HCT116 (cell line): ENCODE measurements at regions not wholly inside any gene's neighbourhood (a gene's known extent, or its start where the extent isn't known, plus 50 kb on each side); places are given as distances from the start of the nearest gene placed in this dataset.

Source experiments
- EZH2 ChIP-seq: fragments of 200-600 bp; sonication (generic); IDR thresholded peaks from 2 replicates; pipeline ENCODE4 v1.6.1; 2017; ENCODE audit warnings: antibody characterized with exemption, mixed run types
- FOSL1 ChIP-seq: IDR thresholded peaks from 2 replicates; pipeline ENCODE4 v1.6.1; 2012; ENCODE audit warnings: low read depth
- MAX ChIP-seq: IDR thresholded peaks from 2 replicates; pipeline ENCODE4 v1.6.1; 2012
- POLR2A ChIP-seq: IDR thresholded peaks from 2 replicates; pipeline ENCODE4 v1.7.0; 2011; ENCODE audit warnings: borderline replicate concordance; ENCODE audit not compliant: insufficient read depth, insufficient read length; ENCODE audit errors: extremely low read depth
- POLR2AphosphoS5 ChIP-seq: IDR thresholded peaks from 2 replicates; pipeline ENCODE4 v1.6.1; 2011; ENCODE audit warnings: mild to moderate bottlenecking, low read depth, low read length, moderate library complexity
- RAD21 ChIP-seq: IDR thresholded peaks from 2 replicates; pipeline ENCODE4 v1.6.1; 2012; ENCODE audit warnings: low read depth, mild to moderate bottlenecking
- TCF7L2 ChIP-seq: IDR thresholded peaks from 2 replicates; pipeline ENCODE4 v1.7.0; 2011; ENCODE audit warnings: borderline replicate concordance, inconsistent platforms; ENCODE audit not compliant: insufficient read depth, insufficient read length; ENCODE audit errors: extremely low read depth
- TF ChIP-seq, protein P1 (sequence below), 3 experiments: fragments of 200-600 bp in 1 of 3; sonication (generic) in 1 of 3; IDR thresholded peaks in 2 of 3; conservative IDR thresholded peaks in 1 of 3; 2 replicates each; pipeline ENCODE4 v1.5.1; 2012 to 2017; ENCODE audit warnings: low read depth in 2 of 3, low read length in 2 of 3, antibody characterized with exemption in 1 of 3, borderline replicate concordance in 1 of 3, control low read depth in 1 of 3, mild to moderate bottlenecking in 1 of 3, mixed read lengths in 1 of 3, mixed run types in 1 of 3, moderate library complexity in 1 of 3; ENCODE audit not compliant: insufficient read depth in 1 of 3

DNA sequence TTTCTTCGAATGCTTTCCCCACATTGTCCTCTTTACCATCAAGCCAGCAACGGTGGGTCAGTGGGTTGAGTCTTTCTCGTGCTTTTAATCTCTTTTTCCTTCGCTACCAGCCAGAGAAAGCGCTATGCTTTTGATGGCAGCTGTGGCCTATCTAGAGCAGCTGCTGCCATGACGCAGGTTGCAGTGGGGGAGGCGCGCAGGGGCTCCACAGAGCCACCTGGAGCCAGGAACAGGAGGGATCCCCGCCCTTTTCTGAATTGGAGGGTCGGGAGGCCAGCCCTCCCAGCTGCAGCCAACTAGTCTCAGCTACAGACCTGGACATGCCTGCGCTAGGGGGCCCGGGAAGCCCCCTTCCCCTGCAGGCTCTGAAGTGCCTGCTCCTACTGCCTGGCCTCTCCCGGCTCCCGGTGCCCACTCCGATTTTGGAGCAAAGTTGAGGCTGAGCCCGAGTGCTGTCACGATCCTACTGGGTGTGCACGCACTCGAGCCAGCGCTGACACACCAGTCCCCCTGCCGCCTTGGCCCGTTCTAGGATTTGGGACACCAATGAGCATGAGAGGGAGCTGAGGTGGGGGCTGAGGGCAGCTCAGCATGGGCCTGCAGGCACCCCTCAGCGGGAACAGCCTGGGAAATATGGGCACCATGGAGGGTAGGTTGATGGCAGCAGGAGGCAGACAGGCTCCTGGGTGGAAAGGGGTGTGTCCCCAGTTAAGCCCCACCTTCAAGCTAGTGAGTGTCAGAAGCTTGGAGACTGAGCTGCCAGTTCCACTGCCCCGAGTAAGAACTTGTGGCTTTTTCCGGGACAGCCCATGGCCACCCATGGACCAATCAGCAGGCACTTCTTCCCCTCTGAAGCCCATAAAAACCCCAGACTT, 784.2 kb downstream of the SLC6A15 start:
- TF ChIP-seq POLR2A = no peak
- TF ChIP-seq, protein P1, sequence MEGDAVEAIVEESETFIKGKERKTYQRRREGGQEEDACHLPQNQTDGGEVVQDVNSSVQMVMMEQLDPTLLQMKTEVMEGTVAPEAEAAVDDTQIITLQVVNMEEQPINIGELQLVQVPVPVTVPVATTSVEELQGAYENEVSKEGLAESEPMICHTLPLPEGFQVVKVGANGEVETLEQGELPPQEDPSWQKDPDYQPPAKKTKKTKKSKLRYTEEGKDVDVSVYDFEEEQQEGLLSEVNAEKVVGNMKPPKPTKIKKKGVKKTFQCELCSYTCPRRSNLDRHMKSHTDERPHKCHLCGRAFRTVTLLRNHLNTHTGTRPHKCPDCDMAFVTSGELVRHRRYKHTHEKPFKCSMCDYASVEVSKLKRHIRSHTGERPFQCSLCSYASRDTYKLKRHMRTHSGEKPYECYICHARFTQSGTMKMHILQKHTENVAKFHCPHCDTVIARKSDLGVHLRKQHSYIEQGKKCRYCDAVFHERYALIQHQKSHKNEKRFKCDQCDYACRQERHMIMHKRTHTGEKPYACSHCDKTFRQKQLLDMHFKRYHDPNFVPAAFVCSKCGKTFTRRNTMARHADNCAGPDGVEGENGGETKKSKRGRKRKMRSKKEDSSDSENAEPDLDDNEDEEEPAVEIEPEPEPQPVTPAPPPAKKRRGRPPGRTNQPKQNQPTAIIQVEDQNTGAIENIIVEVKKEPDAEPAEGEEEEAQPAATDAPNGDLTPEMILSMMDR (IDR thresholded peaks at IDR 0.05 in 2 of 3, conservative IDR thresholded peaks at IDR 0.05 in 1 of 3; ENCODE audit: borderline replicate concordance in 1 of 3, insufficient read depth in 1 of 3, low read depth in 2 of 3, low read length in 2 of 3) = no peak
- no peak for TF ChIP-seq TCF7L2
- TF ChIP-seq POLR2AphosphoS5 = no peak
- TF ChIP-seq RAD21 = no peak
- no peak for TF ChIP-seq EZH2
- TF ChIP-seq MAX = no peak
- no peak for TF ChIP-seq FOSL1
